GM12865 (cell line): ENCODE measurements at regions not wholly inside any gene's neighbourhood (a gene's known extent, or its start where the extent isn't known, plus 50 kb on each side); places are given as distances from the start of the nearest gene placed in this dataset.

ENCODE experiments used
- DNase-seq: peaks from one replicate; pipeline ENCODE4 v3.0.0; 2010; ENCODE audit warnings: low read depth
- H3K4me3 ChIP-seq: 2 replicates; pipeline ENCODE4 v1.5.1; 2011; ENCODE audit warnings: mild to moderate bottlenecking, low read depth, low read length, control low read depth
- CTCF ChIP-seq: IDR thresholded peaks from 2 replicates; pipeline ENCODE4 v1.5.1; 2011; ENCODE audit warnings: low read length, control low read depth, low read depth, inconsistent platforms; ENCODE audit not compliant: insufficient read depth; ENCODE audit errors: missing control alignments

- no peak for TF ChIP-seq CTCF
- no peak overlapping the region for H3K4me3 ChIP-seq
- DNase-seq, result no peak
Measured at GRCh38 chr2:106020032-106020431, 174.1 kb downstream of the UXS1 start.

GRCh38 chr2:106018141-106018540 lies 176.0 kb downstream of the UXS1 start:
- no peak overlapping the region for H3K4me3 ChIP-seq
- TF ChIP-seq CTCF, result no peak
- DNase-seq, result no peak

- no peak overlapping the region for H3K4me3 ChIP-seq
- no peak for TF ChIP-seq CTCF
- no peak for DNase-seq
Measured at GRCh38 chr2:106012591-106013347, 181.3 kb downstream of the UXS1 start.

GRCh38 chr2:106012001-106012590 lies 182.0 kb downstream of the UXS1 start:
- no peak for DNase-seq
- TF ChIP-seq CTCF, result no peak
- H3K4me3 ChIP-seq, result no peak overlapping the region

- H3K4me3 ChIP-seq, result no peak overlapping the region
- no peak for TF ChIP-seq CTCF
- DNase-seq, result no peak
Measured at GRCh38 chr2:106011380-106011779, 182.7 kb downstream of the UXS1 start.

GRCh38 chr2:106010818-106011355 lies 183.2 kb downstream of the UXS1 start:
- DNase-seq, result no peak
- H3K4me3 ChIP-seq, result no peak overlapping the region
- no peak for TF ChIP-seq CTCF
